HUES64 (cell line): ENCODE measurements at regions not wholly inside any gene's neighbourhood (a gene's known extent, or its start where the extent isn't known, plus 50 kb on each side); places are given as distances from the start of the nearest gene placed in this dataset.

Experiments used
- H3K27ac ChIP-seq: 2 replicates; pipeline ENCODE4 v1.7.0; 2013; ENCODE audit warnings: low read depth, low read length, inconsistent platforms
- H3K27me3 ChIP-seq: 2 replicates; pipeline ENCODE4 v1.6.1; 2013; ENCODE audit warnings: mild to moderate bottlenecking, low read length; ENCODE audit not compliant: insufficient read depth
- H3K36me3 ChIP-seq: 2 replicates; pipeline ENCODE4 v1.6.1; 2013; ENCODE audit warnings: mild to moderate bottlenecking, low read length; ENCODE audit not compliant: insufficient read depth
- H3K4me1 ChIP-seq: 2 replicates; pipeline ENCODE4 v1.6.1; 2013; ENCODE audit warnings: mild to moderate bottlenecking, low read length, moderate library complexity; ENCODE audit not compliant: insufficient read depth
- H3K4me3 ChIP-seq: 2 replicates; pipeline ENCODE4 v1.5.1; 2013; ENCODE audit warnings: mild to moderate bottlenecking, low read length, moderate library complexity
- H3K9ac ChIP-seq: 2 replicates; pipeline ENCODE4 v1.6.1; 2013; ENCODE audit warnings: mild to moderate bottlenecking, low read depth, low read length
- H3K9me3 ChIP-seq: 2 replicates; pipeline ENCODE4 v1.6.1; 2013; ENCODE audit warnings: low read depth, low read length; ENCODE audit not compliant: insufficient read depth
- WGBS: fragments of 150-250, 120-280 bp; methylation state at CpG from one replicate; pipeline ENCODE4 v1.1.7; 2013; ENCODE audit warnings: missing lambda C conversion rate; 5-methylcytosine and 5-hydroxymethylcytosine counted together

DNA sequence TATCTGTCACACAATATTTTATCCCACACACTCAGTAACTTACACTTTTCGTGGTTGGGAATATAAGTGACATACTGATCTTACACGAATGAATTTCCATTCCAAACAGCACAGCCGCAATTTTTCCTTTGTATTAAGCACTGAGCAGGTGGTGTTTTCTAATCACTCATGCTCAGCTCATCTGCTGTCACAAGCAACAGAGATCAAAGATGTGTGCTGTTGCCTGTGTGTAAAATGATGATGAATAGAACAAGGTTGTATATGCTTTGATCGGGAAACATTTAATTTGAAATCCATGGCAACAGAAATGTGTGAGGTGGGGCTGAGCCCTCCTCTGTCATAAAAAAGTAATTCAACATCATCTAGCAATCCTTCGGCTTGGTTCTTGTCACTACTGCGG is 927.7 kb upstream of the MBL2 start:
- H3K9me3 ChIP-seq: no peaks in the 10 kb centered on the region

GRCh38 chr10:53699684-53700083 is 927.1 kb upstream of the MBL2 start:
- Histone ChIP-seq H3K9me3 (no peaks in the 10 kb centered on the region), H3K36me3 (no peaks in the 10 kb centered on the region), H3K4me1 (no peaks in the 10 kb centered on the region), H3K9ac (no peak overlapping the region), H3K27ac (no peak overlapping the region), H3K27me3 (no peaks in the 10 kb centered on the region), H3K4me3 (no peak overlapping the region)
- 100% methylated on average over 1 of the region's 3 CpGs for WGBS

More for the DNA sequence above, 927.7 kb upstream of the MBL2 start:
- no peaks in the 10 kb centered on the region for H3K4me1 ChIP-seq
- WGBS: 91% methylated on average over 6 of the region's 6 CpGs
- H3K4me3 ChIP-seq: no peak overlapping the region
- no peak overlapping the region for H3K27ac ChIP-seq
- no peaks in the 10 kb centered on the region for H3K36me3 ChIP-seq
- no peak overlapping the region for H3K9ac ChIP-seq
- H3K27me3 ChIP-seq: no peaks in the 10 kb centered on the region

DNA sequence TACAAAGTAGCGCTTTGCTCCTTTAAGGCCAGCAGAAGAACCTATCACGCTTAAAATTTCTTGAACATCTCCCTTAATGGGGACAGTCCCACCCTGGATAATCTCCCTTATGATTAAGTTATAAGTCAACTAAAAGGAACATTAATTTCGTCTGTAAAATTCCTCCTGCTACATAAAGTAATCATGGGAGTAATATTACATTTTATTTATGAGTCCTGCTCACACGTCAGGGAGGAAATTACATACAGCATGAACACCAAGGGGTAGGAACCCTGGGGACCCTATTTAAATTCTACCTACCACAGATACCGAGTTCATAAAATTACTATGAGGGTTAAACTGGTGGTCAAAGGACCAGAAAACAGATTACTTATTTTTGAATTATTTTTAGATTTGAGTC is 926.6 kb upstream of the MBL2 start:
- Histone ChIP-seq H3K9me3 (no peaks in the 10 kb centered on the region), H3K27me3 (no peaks in the 10 kb centered on the region), H3K4me3 (no peak overlapping the region), H3K9ac (no peak overlapping the region), H3K36me3 (no peaks in the 10 kb centered on the region), H3K27ac (no peak overlapping the region), H3K4me1 (no peaks in the 10 kb centered on the region)
- over 99% methylated on average over 3 of the region's 5 CpGs for WGBS

- Histone ChIP-seq H3K9ac (no peak overlapping the region), H3K4me3 (no peak overlapping the region), H3K36me3 (no peaks in the 10 kb centered on the region), H3K27ac (no peak overlapping the region), H3K9me3 (no peaks in the 10 kb centered on the region), H3K4me1 (no peaks in the 10 kb centered on the region), H3K27me3 (no peaks in the 10 kb centered on the region)
- 78% methylated on average over 2 of the region's 2 CpGs for WGBS
Measured at GRCh38 chr10:53697038-53697437, 924.5 kb upstream of the MBL2 start.

- Histone ChIP-seq H3K27ac (no peak overlapping the region), H3K9ac (no peak overlapping the region), H3K9me3 (no peaks in the 10 kb centered on the region), H3K4me1 (no peaks in the 10 kb centered on the region), H3K4me3 (no peak overlapping the region), H3K27me3 (no peaks in the 10 kb centered on the region), H3K36me3 (no peaks in the 10 kb centered on the region)
- WGBS: 94% methylated on average over 4 of the region's 5 CpGs
Measured at GRCh38 chr10:53690524-53691240, 918.1 kb upstream of the MBL2 start.

DNA sequence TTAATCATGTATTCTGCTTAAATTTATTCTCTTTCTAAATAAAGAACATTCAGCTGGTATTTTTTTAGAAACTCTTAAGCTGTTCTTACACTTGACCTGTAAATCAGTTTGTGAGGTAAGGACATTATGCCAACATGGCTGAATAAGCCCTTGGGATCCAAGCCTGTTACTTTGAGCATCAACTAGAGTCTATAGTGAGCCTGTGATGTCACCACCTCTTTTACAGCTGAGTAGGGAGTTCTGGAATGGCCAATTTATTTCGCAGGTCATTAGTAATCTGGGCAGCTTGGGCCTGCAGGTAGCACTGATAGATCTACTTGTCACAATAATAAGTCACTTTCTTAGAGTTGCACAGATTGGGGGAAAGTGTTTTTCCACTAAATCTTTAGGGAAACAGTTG is 915.2 kb upstream of the MBL2 start:
- H3K4me3 ChIP-seq: no peak overlapping the region
- H3K9me3 ChIP-seq: no peaks in the 10 kb centered on the region
- H3K27me3 ChIP-seq: no peaks in the 10 kb centered on the region
- WGBS: 94% methylated on average over 1 of the region's 1 CpG
- H3K36me3 ChIP-seq: no peaks in the 10 kb centered on the region
- H3K27ac ChIP-seq: no peak overlapping the region
- H3K4me1 ChIP-seq: no peaks in the 10 kb centered on the region
- H3K9ac ChIP-seq: no peak overlapping the region

DNA sequence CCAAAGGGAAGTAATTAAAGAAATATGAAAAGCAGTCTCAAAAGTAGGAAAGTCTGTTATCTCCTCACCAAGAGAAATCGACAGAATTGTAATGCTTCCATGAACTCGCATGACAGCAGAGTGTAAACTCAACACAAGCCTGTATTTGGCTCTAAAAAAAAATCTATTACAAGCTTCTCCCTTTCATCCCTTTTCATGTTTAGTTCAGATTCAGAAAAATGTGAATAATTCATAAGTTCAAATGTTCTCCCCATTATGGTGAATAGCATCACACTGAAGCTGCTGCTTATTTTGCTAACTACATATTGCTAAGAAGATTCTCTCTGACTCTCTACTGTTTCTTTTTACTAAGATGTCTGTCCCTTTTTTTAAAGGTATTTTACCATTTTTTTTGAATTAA is 910.3 kb upstream of the MBL2 start:
- Histone ChIP-seq H3K27me3 (no peaks in the 10 kb centered on the region), H3K9me3 (no peaks in the 10 kb centered on the region), H3K9ac (no peak overlapping the region), H3K27ac (no peak overlapping the region), H3K36me3 (no peaks in the 10 kb centered on the region), H3K4me1 (peaks cover 4% of the 10 kb centered on the region), H3K4me3 (no peak overlapping the region)
- WGBS: 92% methylated on average over 2 of the region's 2 CpGs

DNA sequence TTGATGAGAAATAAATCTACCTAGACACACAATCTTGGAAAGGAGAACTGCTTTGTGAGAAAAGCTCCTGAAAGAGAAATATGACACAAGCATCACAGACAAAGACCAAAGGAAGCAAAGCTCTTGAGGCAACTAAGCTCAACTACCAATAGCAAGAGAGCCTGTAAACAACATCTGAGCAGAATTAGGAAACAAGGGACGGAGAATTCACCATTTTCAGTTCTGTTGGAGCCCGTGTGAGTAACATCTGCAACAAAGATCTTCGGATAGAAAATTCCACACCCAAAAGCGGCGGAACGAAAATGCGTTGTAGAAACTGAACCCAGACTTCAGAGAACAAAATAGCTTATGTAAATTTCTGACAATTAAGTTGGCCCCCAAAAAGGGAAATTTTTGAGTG is 909.9 kb upstream of the MBL2 start:
- Histone ChIP-seq H3K4me3 (no peak overlapping the region), H3K4me1 (peaks cover 6% of the 10 kb centered on the region), H3K9ac (no peak overlapping the region), H3K27ac (no peak overlapping the region), H3K36me3 (no peaks in the 10 kb centered on the region), H3K9me3 (no peaks in the 10 kb centered on the region), H3K27me3 (no peaks in the 10 kb centered on the region)
- WGBS: 96% methylated on average over 7 of the region's 7 CpGs

DNA sequence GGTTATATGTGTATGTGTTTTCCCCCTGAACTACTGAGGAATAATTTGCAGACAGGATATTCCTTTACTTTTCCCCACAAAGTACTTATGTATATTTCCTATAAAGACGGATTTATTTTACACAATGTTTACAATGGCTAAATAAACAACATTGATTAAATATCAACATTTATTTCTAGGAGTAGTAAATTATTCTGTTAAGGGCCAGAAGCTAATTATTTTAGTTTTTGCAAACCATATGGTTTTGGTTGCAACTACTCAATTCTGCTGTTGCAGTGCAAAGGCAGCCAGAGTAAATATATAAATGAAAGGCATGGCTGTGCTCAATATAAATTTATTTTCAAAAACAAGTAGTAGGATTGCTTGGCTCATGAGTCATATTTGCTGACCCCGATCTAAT is 907.1 kb upstream of the MBL2 start:
- 100% methylated on average over 1 of the region's 2 CpGs for WGBS
- Histone ChIP-seq H3K4me3 (no peak overlapping the region), H3K9me3 (no peaks in the 10 kb centered on the region), H3K27ac (no peak overlapping the region), H3K9ac (no peak overlapping the region), H3K27me3 (no peaks in the 10 kb centered on the region), H3K4me1 (peaks cover 6% of the 10 kb centered on the region), H3K36me3 (no peaks in the 10 kb centered on the region)

- Histone ChIP-seq H3K9ac (no peak overlapping the region), H3K9me3 (peaks cover 8% of the 10 kb centered on the region; the same call in 1 of the 2 replicates), H3K36me3 (no peaks in the 10 kb centered on the region), H3K27me3 (no peaks in the 10 kb centered on the region), H3K4me1 (peaks cover 6% of the 10 kb centered on the region), H3K4me3 (no peak overlapping the region), H3K27ac (no peak overlapping the region)
- no CpG with 5 or more reads among the region's 1 CpG for WGBS
Measured at GRCh38 chr10:53675177-53675576, 902.6 kb upstream of the MBL2 start.

- H3K27me3 ChIP-seq: no peaks in the 10 kb centered on the region
- no peak overlapping the region for H3K27ac ChIP-seq
- 88% methylated on average over 2 of the region's 2 CpGs for WGBS
- peaks cover 36% of the 10 kb centered on the region for H3K9me3 ChIP-seq
- H3K36me3 ChIP-seq: no peaks in the 10 kb centered on the region
- no peak overlapping the region for H3K4me3 ChIP-seq
- peaks cover 10% of the 10 kb centered on the region; the same call in 1 of the 2 replicates for H3K4me1 ChIP-seq
- H3K9ac ChIP-seq: no peak overlapping the region
Measured at GRCh38 chr10:53667063-53667462, 894.5 kb upstream of the MBL2 start.
